H9 (cell line): ENCODE measurements at regions not wholly inside any gene's neighbourhood (a gene's known extent, or its start where the extent isn't known, plus 50 kb on each side); places are given as distances from the start of the nearest gene placed in this dataset.
"Not testable (repeated sequence)": the region's sequence is repeated elsewhere in the genome, so short reads cannot be mapped to it uniquely, and the experiment has no call there.

Experiments
- DNase-seq: peaks from one replicate; pipeline ENCODE4 v3.0.0-alpha.2; 2017
- H2AFZ ChIP-seq: one replicate; pipeline ENCODE4 v1.6.1; 2013; ENCODE audit warnings: mild to moderate bottlenecking, low read length, control low read depth, moderate library complexity
- H2AK5ac ChIP-seq: 2 replicates; pipeline ENCODE4 v1.6.1; 2013; ENCODE audit warnings: low read length, control low read depth, mixed read lengths; ENCODE audit not compliant: insufficient read length
- H2BK120ac ChIP-seq: one replicate; pipeline ENCODE4 v1.6.1; 2013; ENCODE audit warnings: low read depth, mild to moderate bottlenecking, low read length, control low read depth, inconsistent platforms; ENCODE audit not compliant: poor library complexity, severe bottlenecking
- H2BK12ac ChIP-seq: 2 replicates; pipeline ENCODE4 v1.6.1; 2013; ENCODE audit warnings: low read length, control low read depth, mixed read lengths, low read depth; ENCODE audit not compliant: insufficient read length
- H2BK15ac ChIP-seq: 2 replicates; pipeline ENCODE4 v1.6.1; 2013; ENCODE audit warnings: low read depth, low read length, control low read depth
- H2BK20ac ChIP-seq: one replicate; pipeline ENCODE4 v1.6.1; 2013; ENCODE audit warnings: low read depth, mild to moderate bottlenecking, low read length, control low read depth, inconsistent platforms; ENCODE audit not compliant: poor library complexity, severe bottlenecking
- H2BK5ac ChIP-seq: 2 replicates; pipeline ENCODE4 v1.6.1; 2013; ENCODE audit warnings: low read length, control low read depth, mixed read lengths; ENCODE audit not compliant: insufficient read length
- H3K14ac ChIP-seq: 2 replicates; pipeline ENCODE4 v1.6.1; 2013; ENCODE audit warnings: low read length, control low read depth; ENCODE audit not compliant: insufficient read depth
- H3K18ac ChIP-seq: 2 replicates; pipeline ENCODE4 v1.6.1; 2013; ENCODE audit warnings: low read depth, mild to moderate bottlenecking, mixed read lengths, low read length, control low read depth; ENCODE audit not compliant: insufficient read length
- H3K23ac ChIP-seq: 2 replicates; pipeline ENCODE4 v1.6.1; 2013; ENCODE audit warnings: low read length, control low read depth, mixed read lengths, low read depth; ENCODE audit not compliant: insufficient read length
- H3K23me2 ChIP-seq: 2 replicates; pipeline ENCODE4 v1.6.1; 2013; ENCODE audit warnings: low read depth, mild to moderate bottlenecking, mixed read lengths, low read length, control low read depth; ENCODE audit not compliant: insufficient read length, poor library complexity, severe bottlenecking
- H3K27ac ChIP-seq: 2 replicates; pipeline ENCODE4 v1.5.1; 2013; ENCODE audit warnings: low read length, control low read depth, mixed read lengths, low read depth; ENCODE audit not compliant: insufficient read length
- H3K27me3 ChIP-seq: 2 replicates; pipeline ENCODE4 v1.6.1; 2013; ENCODE audit warnings: low read length, control low read depth, inconsistent platforms; ENCODE audit not compliant: insufficient read depth
- H3K4ac ChIP-seq: 2 replicates; pipeline ENCODE4 v1.6.1; 2013; ENCODE audit warnings: low read depth, mild to moderate bottlenecking, control low read depth, inconsistent platforms, low read length, moderate library complexity
- H3K4me1 ChIP-seq: 2 replicates; pipeline ENCODE4 v1.6.1; 2013; ENCODE audit warnings: low read length, control low read depth, inconsistent platforms; ENCODE audit not compliant: insufficient read depth
- H3K4me2 ChIP-seq: 2 replicates; pipeline ENCODE4 v1.6.1; 2013; ENCODE audit warnings: low read length, control low read depth, mixed read lengths; ENCODE audit not compliant: insufficient read length, insufficient read depth
- H3K56ac ChIP-seq: 2 replicates; pipeline ENCODE4 v1.6.1; 2013; ENCODE audit warnings: low read depth, mild to moderate bottlenecking, mixed read lengths, low read length, control low read depth; ENCODE audit not compliant: insufficient read length
- H3K79me1 ChIP-seq: 2 replicates; pipeline ENCODE4 v1.6.1; 2013; ENCODE audit warnings: low read depth, mild to moderate bottlenecking, moderate library complexity, low read length, control low read depth, inconsistent platforms; ENCODE audit not compliant: insufficient read depth, poor library complexity, severe bottlenecking
- H3K79me2 ChIP-seq: 2 replicates; pipeline ENCODE4 v1.6.1; 2013; ENCODE audit warnings: low read length, control low read depth, inconsistent platforms; ENCODE audit not compliant: insufficient read depth
- H3K9ac ChIP-seq: 2 replicates; pipeline ENCODE4 v1.6.1; 2013; ENCODE audit warnings: low read length, control low read depth, mixed read lengths; ENCODE audit not compliant: insufficient read length; ENCODE audit errors: extremely low read depth
- H3K9me3 ChIP-seq: one replicate; pipeline ENCODE4 v1.6.1; 2013; ENCODE audit warnings: low read depth, low read length, inconsistent platforms; ENCODE audit not compliant: control insufficient read depth
- H3T11ph ChIP-seq: one replicate; pipeline ENCODE4 v1.6.1; 2013; ENCODE audit warnings: mild to moderate bottlenecking, low read length, control low read depth, inconsistent platforms
- H4K20me1 ChIP-seq: one replicate; pipeline ENCODE4 v1.6.1; 2013; ENCODE audit not compliant: control insufficient read depth, insufficient read length, insufficient read depth
- H4K5ac ChIP-seq: 2 replicates; pipeline ENCODE4 v1.6.1; 2013; ENCODE audit warnings: low read depth, mild to moderate bottlenecking, mixed read lengths, low read length, control low read depth; ENCODE audit not compliant: insufficient read length
- H4K8ac ChIP-seq: replicated peaks from 2 replicates; pipeline ENCODE4 v1.6.1; 2013; ENCODE audit warnings: low read length, control low read depth, mixed read lengths, low read depth; ENCODE audit not compliant: insufficient read length
- H4K91ac ChIP-seq: 2 replicates; pipeline ENCODE4 v1.6.1; 2013; ENCODE audit warnings: low read depth, mild to moderate bottlenecking, moderate library complexity, mixed read lengths, low read length, control low read depth; ENCODE audit not compliant: insufficient read length
- H3K27ac Mint-ChIP-seq, 3 experiments: 2 replicates in 2 of 3; 3 replicates in 1 of 3; pipeline ENCODE4 v1.8.0; 2020 to 2021; ENCODE audit warnings: mixed read lengths in 3 of 3, mild to moderate bottlenecking in 1 of 3, moderate library complexity in 1 of 3
- H3K27me3 Mint-ChIP-seq: 2 replicates; pipeline ENCODE4 v1.8.0; 2021; ENCODE audit warnings: low read depth, mild to moderate bottlenecking, moderate library complexity, mixed read lengths
- H3K36me3 Mint-ChIP-seq, 3 experiments: 2 replicates in 2 of 3; 3 replicates in 1 of 3; pipeline ENCODE4 v1.8.0; 2020 to 2021; ENCODE audit warnings: low read depth in 3 of 3, mixed read lengths in 3 of 3; ENCODE audit not compliant: insufficient read depth in 1 of 3
- H3K4me1 Mint-ChIP-seq, 2 experiments: 2 replicates each; pipeline ENCODE4 v1.8.0; 2020; ENCODE audit warnings: mixed read lengths in 2 of 2
- H3K4me3 Mint-ChIP-seq, 2 experiments: 2 replicates in 1 of 2; 3 replicates in 1 of 2; pipeline ENCODE4 v1.8.0; 2020 to 2021; ENCODE audit warnings: mild to moderate bottlenecking in 2 of 2, mixed read lengths in 2 of 2, moderate library complexity in 1 of 2
- H3K9me3 Mint-ChIP-seq, 2 experiments: 2 replicates in 1 of 2; 3 replicates in 1 of 2; pipeline ENCODE4 v1.8.0; 2020; ENCODE audit warnings: mild to moderate bottlenecking in 2 of 2, mixed read lengths in 2 of 2, moderate library complexity in 1 of 2
- CTCF ChIP-seq: fragments of 200-600 bp; sonication (generic); conservative IDR thresholded peaks from 3 replicates; pipeline ENCODE4 v1.8.0; 2021; ENCODE audit warnings: antibody characterized with exemption, mild to moderate bottlenecking
- WGBS: extraction: QIAGEN DNeasy Blood & Tissue Kit; methylation state at CpG from one replicate; pipeline ENCODE4 v1.1.7; 2013; ENCODE audit warnings: missing lambda C conversion rate, low lambda C conversion rate, mixed read lengths; ENCODE audit not compliant: insufficient read length; ENCODE audit errors: extremely low coverage; 5-methylcytosine and 5-hydroxymethylcytosine counted together

- Histone ChIP-seq H3K56ac (no peak overlapping the region), H2BK5ac (no peak overlapping the region), H2BK120ac (no peak overlapping the region), H3K23ac (no peak overlapping the region), H3K79me2 (no peaks in the 10 kb centered on the region), H2BK12ac (no peak overlapping the region), H3K79me1 (no peaks in the 10 kb centered on the region), H3K9ac (no peak overlapping the region), H3K9me3 (no peaks in the 10 kb centered on the region), H3T11ph (no peak overlapping the region), H3K18ac (no peak overlapping the region), H2AFZ (no peak overlapping the region), H2AK5ac (no peak overlapping the region), H4K5ac (no peak overlapping the region), H3K23me2 (no peaks in the 10 kb centered on the region), H4K91ac (no peak overlapping the region), H3K4ac (no peak overlapping the region), H3K14ac (no peak overlapping the region), H4K20me1 (no peaks in the 10 kb centered on the region), H3K4me1 (peaks cover 2% of the 10 kb centered on the region; the same call in 1 of the 2 replicates), H3K27ac (no peak overlapping the region), H4K8ac (no peak overlapping the region), H3K27me3 (no peaks in the 10 kb centered on the region), H2BK20ac (no peak overlapping the region), H3K4me2 (no peak overlapping the region), H2BK15ac (no peak overlapping the region)
- no peak for TF ChIP-seq CTCF
- H3K4me3 Mint-ChIP-seq: no peak overlapping the region
- no peaks in the 10 kb centered on the region for H3K27me3 Mint-ChIP-seq
- H3K36me3 Mint-ChIP-seq: peaks cover 0 to 11% (median 4%) of the 10 kb centered on the region in 3 experiments; a peak in 4 of 7 replicates
- H3K9me3 Mint-ChIP-seq: peaks cover 15 to 16% of the 10 kb centered on the region in 2 experiments
- peaks cover 4% of the 10 kb centered on the region in 2 experiments; a peak in 3 of 4 replicates for H3K4me1 Mint-ChIP-seq
- DNase-seq: no peak
- no peak overlapping the region for H3K27ac Mint-ChIP-seq
- no CpG with 5 or more reads among the region's 5 CpGs for WGBS
Observed at GRCh38 chr12:94839347-94839746, 164.2 kb downstream of the NDUFA12 start.

- not testable (repeated sequence) for H3K27me3 ChIP-seq, H2AK5ac ChIP-seq, H4K91ac ChIP-seq, H2AFZ ChIP-seq, H3K23me2 ChIP-seq, H3K27me3 Mint-ChIP-seq, H3K9me3 ChIP-seq, H3K4me3 Mint-ChIP-seq, H2BK120ac ChIP-seq, H4K8ac ChIP-seq, H3K9ac ChIP-seq, H4K20me1 ChIP-seq, H3K4me2 ChIP-seq, H2BK20ac ChIP-seq, H3K27ac Mint-ChIP-seq, DNase-seq, H3T11ph ChIP-seq, H3K79me2 ChIP-seq, H2BK15ac ChIP-seq, H4K5ac ChIP-seq, H3K4me1 ChIP-seq, H3K18ac ChIP-seq, H3K27ac ChIP-seq, H2BK12ac ChIP-seq, H2BK5ac ChIP-seq, H3K4ac ChIP-seq, H3K79me1 ChIP-seq, H3K23ac ChIP-seq, H3K14ac ChIP-seq, H3K56ac ChIP-seq
- Mint-ChIP-seq H3K9me3 (peaks cover 15 to 16% of the 10 kb centered on the region in 2 experiments), H3K4me1 (peaks cover 14 to 17% of the 10 kb centered on the region in 2 experiments), H3K36me3 (peaks cover 0 to 11% (median 4%) of the 10 kb centered on the region in 3 experiments; a peak in 4 of 7 replicates)
- no CpG with 5 or more reads among the region's 13 CpGs for WGBS
Observed at GRCh38 chr12:94836952-94837670, 166.4 kb downstream of the NDUFA12 start.
